Stimulated activated CD4-positive, alpha-beta T cell treated with anti-CD3 and anti-CD28 coated beads, Interleukin-2, amount 100 ng/mL, for 4 hours (primary cell): ENCODE measurements at regions not wholly inside any gene's neighbourhood (a gene's known extent, or its start where the extent isn't known, plus 50 kb on each side); places are given as distances from the start of the nearest gene placed in this dataset.

Experiments
- DNase-seq: peaks from one replicate; pipeline ENCODE4 v3.0.0-alpha.2; 2020; ENCODE audit warnings: low read depth

GRCh38 chr6:145241721-145242120 is 493.6 kb downstream of the EPM2A start:
- DNase-seq: no peak

GRCh38 chr6:145244349-145245100 is 490.8 kb downstream of the EPM2A start:
- no peak for DNase-seq

GRCh38 chr6:145245119-145245518 is 490.2 kb downstream of the EPM2A start:
- no peak for DNase-seq

- no peak for DNase-seq
Measured at GRCh38 chr6:145247692-145248419, 487.5 kb downstream of the EPM2A start.

GRCh38 chr6:145250436-145250835 is 484.9 kb downstream of the EPM2A start:
- no peak for DNase-seq

GRCh38 chr6:145252737-145253136 is 482.6 kb downstream of the EPM2A start:
- DNase-seq: no peak

GRCh38 chr6:145254649-145255401 is 480.5 kb downstream of the EPM2A start:
- no peak for DNase-seq

- no peak for DNase-seq
Measured at GRCh38 chr6:145257704-145258103, 477.6 kb downstream of the EPM2A start.

GRCh38 chr6:145258122-145258521 is 477.2 kb downstream of the EPM2A start:
- no peak for DNase-seq

- DNase-seq: no peak
Measured at GRCh38 chr6:145260484-145261175, 474.7 kb downstream of the EPM2A start.

- no peak for DNase-seq
Measured at GRCh38 chr6:145261758-145262157, 473.6 kb downstream of the EPM2A start.

GRCh38 chr6:145262771-145263170 is 472.5 kb downstream of the EPM2A start:
- DNase-seq: no peak

GRCh38 chr6:145263778-145264211 is 471.5 kb downstream of the EPM2A start:
- DNase-seq: no peak

GRCh38 chr6:145266432-145267075 is 468.8 kb downstream of the EPM2A start:
- DNase-seq: no peak

GRCh38 chr6:145267076-145267867 is 468.0 kb downstream of the EPM2A start:
- DNase-seq: no peak

- DNase-seq: no peak
Measured at GRCh38 chr6:145270464-145270863, 464.9 kb downstream of the EPM2A start.

- DNase-seq: no peak
Measured at GRCh38 chr6:145271040-145271439, 464.3 kb downstream of the EPM2A start.

- DNase-seq: no peak
Measured at GRCh38 chr6:145271577-145271976, 463.7 kb downstream of the EPM2A start.

GRCh38 chr6:145272246-145272645 is 463.1 kb downstream of the EPM2A start:
- DNase-seq: no peak

- DNase-seq: no peak
Measured at GRCh38 chr6:145273136-145273535, 462.2 kb downstream of the EPM2A start.

GRCh38 chr6:145274083-145274482 is 461.2 kb downstream of the EPM2A start:
- DNase-seq: no peak
